ENCODE measurements at regions not wholly inside any gene's neighbourhood (a gene's known extent, or its start where the extent isn't known, plus 50 kb on each side); places are given as distances from the start of the nearest gene placed in this dataset.

DNA sequence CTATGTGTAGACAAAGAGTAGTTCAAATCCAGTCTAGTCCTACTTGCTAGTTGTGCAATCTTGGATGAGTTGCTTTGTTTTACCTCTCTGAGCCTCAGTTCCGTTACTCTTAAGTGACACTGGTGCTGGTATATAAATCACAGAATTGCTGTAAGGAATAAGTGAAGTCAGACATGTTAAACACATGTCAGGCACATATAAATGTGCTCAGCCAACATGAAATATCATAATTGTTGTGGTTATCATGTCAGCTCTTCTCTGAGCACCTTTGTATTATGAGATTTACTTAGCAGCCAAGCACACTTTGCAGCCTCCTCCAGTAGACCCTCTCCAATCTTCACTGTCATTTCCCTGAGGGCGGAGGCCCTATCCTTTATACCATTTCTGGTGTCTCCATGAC, 87.9 kb upstream of the PAK3 start:
- no peaks in the 10 kb centered on the region for H3K9me3 ChIP-seq (ENCODE audit: control insufficient read depth, low read length)
- DNase-seq, result no peak
- no peaks in the 10 kb centered on the region for H3K36me3 ChIP-seq (ENCODE audit: control insufficient read depth, insufficient read depth, low read length)
- no peak overlapping the region for H3K27ac ChIP-seq (ENCODE audit: insufficient read depth, low read length, poor library complexity, severe bottlenecking)
- H3K27me3 ChIP-seq (replicated peaks; ENCODE audit: control insufficient read depth, insufficient read depth, low read length, poor library complexity, severe bottlenecking), result no peaks in the 10 kb centered on the region
- H3K4me1 ChIP-seq (ENCODE audit: control insufficient read depth, insufficient read depth, low read length, poor library complexity, severe bottlenecking), result no peaks in the 10 kb centered on the region
- H3K4me3 ChIP-seq (ENCODE audit: insufficient read depth, low read depth, low read length, poor library complexity, severe bottlenecking), result no peak overlapping the region

DNA sequence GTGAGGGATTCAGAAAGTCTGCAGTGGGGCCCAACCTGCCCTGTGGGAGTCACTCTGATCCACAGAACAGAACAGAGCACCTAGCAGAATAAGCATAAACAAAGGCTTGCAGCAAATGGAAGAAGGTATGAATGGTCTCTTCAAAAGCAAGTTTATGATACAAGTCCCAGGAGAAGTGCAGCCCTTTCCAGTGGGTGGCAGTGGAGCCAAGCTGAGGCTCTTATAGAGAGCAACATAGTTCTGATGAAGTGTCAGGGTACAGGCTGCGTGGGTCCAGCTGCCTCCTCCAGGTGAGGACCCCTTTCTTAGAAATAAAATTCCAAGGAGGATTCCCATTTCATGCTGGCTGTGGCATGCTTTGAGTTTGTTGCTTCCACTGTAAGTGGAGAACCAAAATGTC, 88.8 kb upstream of the PAK3 start:
- DNase-seq, result no peak

DNA sequence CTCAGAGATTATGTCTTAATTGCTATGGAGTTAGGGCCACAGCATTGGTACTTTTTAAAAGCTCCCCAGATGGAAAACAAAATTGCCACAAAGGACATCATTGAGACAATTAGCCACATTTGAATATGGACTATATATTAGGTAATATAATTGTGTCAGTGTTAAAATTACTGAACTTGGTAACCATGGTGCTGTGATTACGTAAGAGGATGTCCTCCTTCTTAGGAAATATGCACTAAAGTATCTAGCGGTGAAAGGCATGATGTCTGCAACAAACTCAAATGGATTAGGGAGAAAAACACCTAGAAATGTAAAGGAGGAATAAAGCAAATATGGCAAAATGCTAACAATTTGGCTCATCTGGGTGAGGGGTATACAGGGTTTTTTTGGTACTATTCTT, 89.9 kb upstream of the PAK3 start:
- Histone ChIP-seq H3K4me1 (ENCODE audit: control insufficient read depth, insufficient read depth, low read length, poor library complexity, severe bottlenecking) (no peaks in the 10 kb centered on the region), H3K27me3 (replicated peaks; ENCODE audit: control insufficient read depth, insufficient read depth, low read length, poor library complexity, severe bottlenecking) (no peaks in the 10 kb centered on the region), H3K27ac (ENCODE audit: insufficient read depth, low read length, poor library complexity, severe bottlenecking) (no peak overlapping the region), H3K36me3 (ENCODE audit: control insufficient read depth, insufficient read depth, low read length) (no peaks in the 10 kb centered on the region), H3K4me3 (ENCODE audit: insufficient read depth, low read depth, low read length, poor library complexity, severe bottlenecking) (no peak overlapping the region), H3K9me3 (ENCODE audit: control insufficient read depth, low read length) (no peaks in the 10 kb centered on the region)
- DNase-seq, result no peak

More for the DNA sequence above, 88.8 kb upstream of the PAK3 start:
- Histone ChIP-seq H3K4me3 (ENCODE audit: insufficient read depth, low read depth, low read length, poor library complexity, severe bottlenecking) (no peak overlapping the region), H3K4me1 (ENCODE audit: control insufficient read depth, insufficient read depth, low read length, poor library complexity, severe bottlenecking) (no peaks in the 10 kb centered on the region), H3K9me3 (ENCODE audit: control insufficient read depth, low read length) (no peaks in the 10 kb centered on the region), H3K36me3 (ENCODE audit: control insufficient read depth, insufficient read depth, low read length) (no peaks in the 10 kb centered on the region), H3K27me3 (replicated peaks; ENCODE audit: control insufficient read depth, insufficient read depth, low read length, poor library complexity, severe bottlenecking) (no peaks in the 10 kb centered on the region), H3K27ac (ENCODE audit: insufficient read depth, low read length, poor library complexity, severe bottlenecking) (no peak overlapping the region)

DNA sequence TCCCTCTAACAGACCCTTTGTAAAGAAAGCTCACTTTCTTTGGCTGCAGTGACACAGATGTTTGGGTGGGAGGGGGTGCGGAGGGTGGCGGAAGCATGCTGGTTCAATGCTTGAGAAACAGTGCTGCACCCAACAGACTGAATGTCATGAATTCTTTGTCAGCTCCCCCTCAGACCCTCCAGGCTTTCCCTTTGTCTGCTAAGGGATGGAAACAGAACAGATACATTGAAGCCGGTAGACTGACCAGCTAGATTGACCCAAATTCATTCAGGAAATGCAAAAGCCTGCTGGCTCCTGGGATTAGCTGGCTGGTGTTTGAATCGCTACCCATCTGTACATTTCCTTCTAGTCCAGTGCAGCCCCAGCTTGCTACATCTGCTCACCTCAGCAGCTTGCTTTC, 90.8 kb upstream of the PAK3 start:
- Histone ChIP-seq H3K36me3 (ENCODE audit: control insufficient read depth, insufficient read depth, low read length) (no peaks in the 10 kb centered on the region), H3K4me1 (ENCODE audit: control insufficient read depth, insufficient read depth, low read length, poor library complexity, severe bottlenecking) (no peaks in the 10 kb centered on the region), H3K4me3 (ENCODE audit: insufficient read depth, low read depth, low read length, poor library complexity, severe bottlenecking) (no peak overlapping the region), H3K9me3 (ENCODE audit: control insufficient read depth, low read length) (no peaks in the 10 kb centered on the region), H3K27ac (ENCODE audit: insufficient read depth, low read length, poor library complexity, severe bottlenecking) (no peak overlapping the region), H3K27me3 (replicated peaks; ENCODE audit: control insufficient read depth, insufficient read depth, low read length, poor library complexity, severe bottlenecking) (no peaks in the 10 kb centered on the region)
- DNase-seq, result no peak

DNA sequence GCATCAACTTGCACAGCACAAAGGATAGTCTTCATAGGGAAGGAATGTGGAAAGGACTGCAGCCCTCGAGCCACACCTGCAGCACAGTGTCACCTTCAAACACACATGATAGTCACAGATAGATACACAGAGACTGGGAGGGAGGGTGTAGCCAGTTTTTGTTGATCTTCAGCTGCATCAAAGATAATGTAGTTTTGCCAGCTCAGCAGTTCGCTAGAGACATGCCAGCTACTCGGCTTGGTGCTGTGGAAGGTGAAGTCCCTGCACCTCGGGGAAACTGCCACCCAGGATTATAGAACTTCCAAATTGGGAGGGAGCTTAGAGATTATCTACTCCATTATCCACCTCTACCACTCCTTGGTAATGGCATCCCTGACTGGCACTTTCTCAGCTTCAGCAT, 92.9 kb upstream of the PAK3 start:
- Histone ChIP-seq H3K27me3 (replicated peaks; ENCODE audit: control insufficient read depth, insufficient read depth, low read length, poor library complexity, severe bottlenecking) (no peaks in the 10 kb centered on the region), H3K36me3 (ENCODE audit: control insufficient read depth, insufficient read depth, low read length) (no peaks in the 10 kb centered on the region), H3K4me3 (ENCODE audit: insufficient read depth, low read depth, low read length, poor library complexity, severe bottlenecking) (no peak overlapping the region), H3K4me1 (ENCODE audit: control insufficient read depth, insufficient read depth, low read length, poor library complexity, severe bottlenecking) (no peaks in the 10 kb centered on the region), H3K27ac (ENCODE audit: insufficient read depth, low read length, poor library complexity, severe bottlenecking) (no peak overlapping the region), H3K9me3 (ENCODE audit: control insufficient read depth, low read length) (no peaks in the 10 kb centered on the region)
- no peak for DNase-seq

DNA sequence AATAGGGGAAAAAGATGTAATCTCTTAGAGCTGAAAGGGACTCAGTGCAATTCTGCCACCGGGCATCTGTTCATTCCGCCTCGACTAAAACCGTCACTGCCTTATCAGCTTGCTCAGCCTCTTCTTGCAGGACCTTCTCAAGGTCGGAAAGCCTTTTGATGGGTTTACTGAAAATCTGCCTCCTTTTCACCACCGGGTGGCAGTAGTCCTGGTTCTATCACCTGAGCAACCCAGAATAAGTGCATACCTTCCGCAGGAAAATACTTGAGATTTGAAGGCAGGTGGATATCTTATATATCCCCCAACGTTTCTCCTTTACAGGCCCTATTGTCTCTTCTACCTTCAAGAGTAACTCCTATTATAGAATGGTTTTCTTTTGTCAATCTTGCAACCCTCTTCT, 103.4 kb upstream of the PAK3 start:
- no peaks in the 10 kb centered on the region for H3K36me3 ChIP-seq (ENCODE audit: control insufficient read depth, insufficient read depth, low read length)
- DNase-seq, result peak; percentile 0 to 3 (median 3)
- no peak overlapping the region for H3K4me3 ChIP-seq (ENCODE audit: insufficient read depth, low read depth, low read length, poor library complexity, severe bottlenecking)
- no peaks in the 10 kb centered on the region for H3K9me3 ChIP-seq (ENCODE audit: control insufficient read depth, low read length)
- no peak overlapping the region for H3K27ac ChIP-seq (ENCODE audit: insufficient read depth, low read length, poor library complexity, severe bottlenecking)
- H3K27me3 ChIP-seq (replicated peaks; ENCODE audit: control insufficient read depth, insufficient read depth, low read length, poor library complexity, severe bottlenecking), result no peaks in the 10 kb centered on the region
- peaks cover 3% of the 10 kb centered on the region for H3K4me1 ChIP-seq (ENCODE audit: control insufficient read depth, insufficient read depth, low read length, poor library complexity, severe bottlenecking)

DNA sequence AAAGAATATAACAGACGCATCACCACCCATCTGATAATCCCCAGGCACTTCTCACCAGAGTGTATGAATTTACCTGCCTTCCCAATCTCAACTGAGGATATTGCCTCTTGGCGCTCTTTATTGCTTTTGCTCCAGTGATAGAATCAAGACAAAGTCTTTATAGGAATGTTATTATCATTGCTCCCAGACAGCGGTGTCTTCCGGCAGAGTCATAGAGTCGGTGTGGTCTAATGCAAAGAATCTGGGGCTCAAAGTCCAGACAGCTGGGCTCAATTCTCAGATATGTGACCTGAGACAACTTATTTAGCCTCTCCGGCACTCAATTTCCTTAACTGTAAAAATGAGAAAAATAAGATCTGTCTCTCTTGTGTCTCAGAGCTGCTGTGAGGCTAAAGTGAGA, 106.1 kb upstream of the PAK3 start:
- Histone ChIP-seq H3K4me3 (ENCODE audit: insufficient read depth, low read depth, low read length, poor library complexity, severe bottlenecking) (no peak overlapping the region), H3K27ac (ENCODE audit: insufficient read depth, low read length, poor library complexity, severe bottlenecking) (no peak overlapping the region), H3K4me1 (ENCODE audit: control insufficient read depth, insufficient read depth, low read length, poor library complexity, severe bottlenecking) (peaks cover 3% of the 10 kb centered on the region), H3K9me3 (ENCODE audit: control insufficient read depth, low read length) (no peaks in the 10 kb centered on the region), H3K27me3 (replicated peaks; ENCODE audit: control insufficient read depth, insufficient read depth, low read length, poor library complexity, severe bottlenecking) (no peaks in the 10 kb centered on the region), H3K36me3 (ENCODE audit: control insufficient read depth, insufficient read depth, low read length) (no peaks in the 10 kb centered on the region)
- DNase-seq, result no peak

DNA sequence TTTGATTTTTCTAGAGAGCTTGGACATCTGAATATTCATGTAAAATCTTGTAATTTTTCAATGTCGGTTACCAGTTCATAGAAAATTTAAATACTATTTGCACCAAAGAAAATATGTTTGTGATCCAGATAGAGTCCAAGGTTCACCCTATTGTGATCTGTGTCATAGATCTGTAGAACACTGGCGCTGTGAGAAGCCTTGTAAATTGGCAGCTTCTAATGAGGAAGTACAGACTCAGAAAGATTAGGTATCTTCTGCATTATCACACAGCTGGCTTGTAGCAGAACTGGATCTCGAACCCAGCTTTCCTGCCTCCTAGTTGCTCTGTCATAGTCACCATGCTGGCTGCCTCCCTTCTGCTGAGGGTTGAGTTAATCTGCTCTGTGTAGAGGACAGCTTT, 106.5 kb upstream of the PAK3 start:
- H3K4me3 ChIP-seq (ENCODE audit: insufficient read depth, low read depth, low read length, poor library complexity, severe bottlenecking), result no peak overlapping the region
- H3K4me1 ChIP-seq (ENCODE audit: control insufficient read depth, insufficient read depth, low read length, poor library complexity, severe bottlenecking), result peaks cover 3% of the 10 kb centered on the region
- no peaks in the 10 kb centered on the region for H3K36me3 ChIP-seq (ENCODE audit: control insufficient read depth, insufficient read depth, low read length)
- DNase-seq, result no peak
- H3K27ac ChIP-seq (ENCODE audit: insufficient read depth, low read length, poor library complexity, severe bottlenecking), result no peak overlapping the region
- H3K27me3 ChIP-seq (replicated peaks; ENCODE audit: control insufficient read depth, insufficient read depth, low read length, poor library complexity, severe bottlenecking), result no peaks in the 10 kb centered on the region
- H3K9me3 ChIP-seq (ENCODE audit: control insufficient read depth, low read length), result no peaks in the 10 kb centered on the region

DNA sequence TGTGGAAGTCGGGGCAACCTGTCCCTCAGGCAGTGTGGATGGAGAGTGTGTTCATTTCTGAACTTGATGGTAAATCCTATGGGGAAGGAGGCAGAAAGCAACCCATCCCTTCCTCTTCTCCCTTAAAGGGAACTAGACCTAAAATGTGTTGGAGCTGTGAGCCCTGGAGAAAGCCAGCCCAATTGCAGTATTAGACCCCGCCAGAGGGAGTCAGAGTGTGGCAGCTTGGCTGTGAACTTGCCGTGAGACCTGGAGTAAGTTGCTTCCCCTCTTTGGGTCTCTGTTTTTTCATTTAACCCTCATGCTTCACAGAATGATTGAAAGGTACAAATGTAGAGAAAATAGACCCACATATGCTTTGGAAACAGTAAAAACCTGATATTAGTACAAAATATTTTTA, 108.7 kb upstream of the PAK3 start:
- H3K4me1 ChIP-seq (ENCODE audit: control insufficient read depth, insufficient read depth, low read length, poor library complexity, severe bottlenecking), result no peaks in the 10 kb centered on the region
- no peak overlapping the region for H3K27ac ChIP-seq (ENCODE audit: insufficient read depth, low read length, poor library complexity, severe bottlenecking)
- H3K9me3 ChIP-seq (ENCODE audit: control insufficient read depth, low read length), result no peaks in the 10 kb centered on the region
- H3K4me3 ChIP-seq (ENCODE audit: insufficient read depth, low read depth, low read length, poor library complexity, severe bottlenecking), result no peak overlapping the region
- H3K36me3 ChIP-seq (ENCODE audit: control insufficient read depth, insufficient read depth, low read length), result no peaks in the 10 kb centered on the region
- DNase-seq, result no peak
- H3K27me3 ChIP-seq (replicated peaks; ENCODE audit: control insufficient read depth, insufficient read depth, low read length, poor library complexity, severe bottlenecking), result no peaks in the 10 kb centered on the region

DNA sequence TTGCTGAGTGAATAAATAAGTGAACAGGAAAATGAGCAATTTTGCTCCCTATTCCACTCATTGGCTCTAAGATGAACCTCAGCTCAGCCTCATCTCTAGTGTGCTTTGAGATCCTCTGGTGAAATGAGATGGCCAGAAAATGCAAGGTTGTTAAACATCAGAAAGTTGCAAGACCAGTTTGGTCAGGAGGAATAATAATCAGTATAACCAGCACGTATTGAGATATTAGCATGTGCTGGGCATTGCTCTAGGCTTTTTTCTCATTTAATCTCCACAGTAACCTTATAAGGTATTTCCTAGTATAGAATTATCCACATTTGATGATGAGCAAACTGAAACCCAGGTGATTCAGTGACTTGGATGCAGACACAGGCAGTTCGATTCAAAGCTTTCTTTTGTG, 110.5 kb upstream of the PAK3 start:
- Histone ChIP-seq H3K27me3 (replicated peaks; ENCODE audit: control insufficient read depth, insufficient read depth, low read length, poor library complexity, severe bottlenecking) (no peaks in the 10 kb centered on the region), H3K27ac (ENCODE audit: insufficient read depth, low read length, poor library complexity, severe bottlenecking) (no peak overlapping the region), H3K4me3 (ENCODE audit: insufficient read depth, low read depth, low read length, poor library complexity, severe bottlenecking) (no peak overlapping the region), H3K9me3 (ENCODE audit: control insufficient read depth, low read length) (no peaks in the 10 kb centered on the region), H3K36me3 (ENCODE audit: control insufficient read depth, insufficient read depth, low read length) (no peaks in the 10 kb centered on the region), H3K4me1 (ENCODE audit: control insufficient read depth, insufficient read depth, low read length, poor library complexity, severe bottlenecking) (no peaks in the 10 kb centered on the region)
- no peak for DNase-seq

DNA sequence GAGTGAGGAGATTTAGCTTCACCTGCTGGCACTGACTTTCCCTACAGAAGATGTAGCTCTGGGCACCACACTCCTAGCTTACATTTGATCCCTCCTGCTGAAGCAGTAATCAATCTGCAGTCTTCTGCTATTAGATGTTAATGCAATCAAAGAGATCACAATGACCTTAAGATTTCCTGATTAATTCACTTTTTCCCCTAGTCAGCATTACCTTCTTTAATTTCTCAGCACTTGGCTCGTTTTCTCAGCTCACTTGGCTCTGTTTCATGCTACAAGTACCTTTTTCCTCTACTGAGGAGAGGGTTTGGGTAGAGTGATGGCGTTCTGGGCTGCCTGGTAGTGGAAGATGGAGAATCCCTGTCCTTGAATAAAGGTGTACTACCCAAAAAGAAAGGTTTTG, 113.0 kb upstream of the PAK3 start:
- H3K27ac ChIP-seq (ENCODE audit: insufficient read depth, low read length, poor library complexity, severe bottlenecking), result no peak overlapping the region
- no peaks in the 10 kb centered on the region for H3K27me3 ChIP-seq (replicated peaks; ENCODE audit: control insufficient read depth, insufficient read depth, low read length, poor library complexity, severe bottlenecking)
- H3K4me1 ChIP-seq (ENCODE audit: control insufficient read depth, insufficient read depth, low read length, poor library complexity, severe bottlenecking), result no peaks in the 10 kb centered on the region
- H3K4me3 ChIP-seq (ENCODE audit: insufficient read depth, low read depth, low read length, poor library complexity, severe bottlenecking), result no peak overlapping the region
- H3K36me3 ChIP-seq (ENCODE audit: control insufficient read depth, insufficient read depth, low read length), result no peaks in the 10 kb centered on the region
- no peak for DNase-seq
- H3K9me3 ChIP-seq (ENCODE audit: control insufficient read depth, low read length), result no peaks in the 10 kb centered on the region
